Liver (tissue), 8 donors: ENCODE measurements at regions not wholly inside any gene's neighbourhood (a gene's known extent, or its start where the extent isn't known, plus 50 kb on each side); places are given as distances from the start of the nearest gene placed in this dataset.

Experiments used
- DNase-seq: peaks from one replicate; pipeline ENCODE4 v3.0.0-alpha.2; 2017; ENCODE audit warnings: low spot score
- H3K27ac ChIP-seq, 2 donors: one replicate each; pipeline ENCODE4 v1.7.0; 2013; ENCODE audit warnings: inconsistent platforms in 2 of 2, low read length in 2 of 2, control low read depth in 1 of 2, low read depth in 1 of 2, mild to moderate bottlenecking in 1 of 2
- H3K27me3 ChIP-seq, 4 donors: one replicate each; pipeline versions ENCODE4 v1.6.1 to v1.7.0; 2013; ENCODE audit warnings: low read length in 3 of 4, inconsistent platforms in 1 of 4, mild to moderate bottlenecking in 1 of 4, moderate library complexity in 1 of 4; ENCODE audit not compliant: control insufficient read depth in 4 of 4, insufficient read depth in 4 of 4
- H3K36me3 ChIP-seq, 4 donors: one replicate each; pipeline versions ENCODE4 v1.6.1 to v1.7.0; 2013; ENCODE audit warnings: low read length in 3 of 4, mild to moderate bottlenecking in 3 of 4, low read depth in 1 of 4, moderate library complexity in 1 of 4; ENCODE audit not compliant: control insufficient read depth in 4 of 4, insufficient read depth in 3 of 4
- H3K4me1 ChIP-seq, 4 donors: one replicate each; pipeline versions ENCODE4 v1.6.1 to v1.7.0; 2013; ENCODE audit warnings: low read length in 3 of 4, mild to moderate bottlenecking in 3 of 4, moderate library complexity in 1 of 4; ENCODE audit not compliant: control insufficient read depth in 4 of 4, insufficient read depth in 4 of 4
- H3K4me3 ChIP-seq, 3 donors: one replicate each; pipeline versions ENCODE4 v1.6.1 to v1.7.0; 2013; ENCODE audit warnings: low read length in 3 of 3, control low read depth in 1 of 3, low read depth in 1 of 3, mild to moderate bottlenecking in 1 of 3
- H3K9ac ChIP-seq, 2 donors: one replicate each; pipeline ENCODE4 v1.7.0; 2013; ENCODE audit warnings: low read length in 2 of 2, mild to moderate bottlenecking in 2 of 2, moderate library complexity in 2 of 2, control low read depth in 1 of 2, low read depth in 1 of 2
- H3K9me3 ChIP-seq, 4 donors: one replicate each; pipeline versions ENCODE4 v1.6.1 to v1.7.0; 2013; ENCODE audit warnings: low read length in 3 of 4; ENCODE audit not compliant: control insufficient read depth in 4 of 4
- ATF3 ChIP-seq: IDR thresholded peaks from 2 replicates; pipeline ENCODE4 v1.6.1; 2016; ENCODE audit warnings: antibody characterized with exemption
- EGR1 ChIP-seq, 2 donors: IDR thresholded peaks; 2 replicates each; pipeline ENCODE4 v1.6.1; 2016 to 2018; ENCODE audit warnings: antibody characterized with exemption in 2 of 2, low read depth in 2 of 2
- FOXA1 ChIP-seq: IDR thresholded peaks from 2 replicates; pipeline ENCODE4 v1.6.1; 2016; ENCODE audit warnings: antibody characterized with exemption
- FOXA2 ChIP-seq: IDR thresholded peaks from 2 replicates; pipeline ENCODE4 v1.6.1; 2016; ENCODE audit warnings: antibody characterized with exemption
- GABPA ChIP-seq, 2 donors: IDR thresholded peaks in 1 of 2; conservative IDR thresholded peaks in 1 of 2; 2 replicates each; pipeline ENCODE4 v1.6.1; 2016; ENCODE audit warnings: antibody characterized with exemption in 2 of 2, mild to moderate bottlenecking in 1 of 2, moderate library complexity in 1 of 2
- HNF4A ChIP-seq, 2 donors: conservative IDR thresholded peaks; 2 replicates each; pipeline ENCODE4 v1.6.1; 2016; ENCODE audit warnings: antibody characterized with exemption in 2 of 2, mild to moderate bottlenecking in 2 of 2
- HNF4G ChIP-seq: IDR thresholded peaks from 2 replicates; pipeline ENCODE4 v1.6.1; 2016; ENCODE audit warnings: antibody characterized with exemption
- JUND ChIP-seq, 2 donors: IDR thresholded peaks; 2 replicates each; pipeline ENCODE4 v1.6.1; 2016; ENCODE audit warnings: antibody characterized with exemption in 2 of 2
- MAX ChIP-seq: IDR thresholded peaks from 2 replicates; pipeline ENCODE4 v1.6.1; 2016; ENCODE audit warnings: antibody characterized with exemption
- NR2F2 ChIP-seq: IDR thresholded peaks from 2 replicates; pipeline ENCODE4 v1.6.1; 2016; ENCODE audit warnings: antibody characterized with exemption
- RAD21 ChIP-seq, 2 donors: IDR thresholded peaks; 2 replicates each; pipeline ENCODE4 v1.6.1; 2016; ENCODE audit warnings: antibody characterized with exemption in 2 of 2, mild to moderate bottlenecking in 2 of 2
- RXRA ChIP-seq, 2 donors: IDR thresholded peaks; 2 replicates each; pipeline ENCODE4 v1.6.1; 2017 to 2018; ENCODE audit warnings: antibody characterized with exemption in 2 of 2, mild to moderate bottlenecking in 1 of 2
- SP1 ChIP-seq: IDR thresholded peaks from 2 replicates; pipeline ENCODE4 v1.6.1; 2018; ENCODE audit warnings: antibody characterized with exemption, mild to moderate bottlenecking
- TAF1 ChIP-seq: conservative IDR thresholded peaks from 2 replicates; pipeline ENCODE4 v1.6.1; 2016; ENCODE audit warnings: antibody characterized with exemption, mild to moderate bottlenecking
- YY1 ChIP-seq: IDR thresholded peaks from 2 replicates; pipeline ENCODE4 v1.6.1; 2016; ENCODE audit warnings: antibody characterized with exemption, mild to moderate bottlenecking
- WGBS: extraction: QIAGEN DNeasy Blood & Tissue Kit; methylation state at CpG from one replicate; pipeline ENCODE4 v1.1.7; 2013; 5-methylcytosine and 5-hydroxymethylcytosine counted together
- TF ChIP-seq, protein P1 (sequence below): IDR thresholded peaks from 2 replicates; pipeline ENCODE4 v1.6.1; 2016; ENCODE audit warnings: antibody characterized with exemption, mild to moderate bottlenecking
- TF ChIP-seq, protein P2 (sequence below): IDR thresholded peaks from 2 replicates; pipeline ENCODE4 v1.6.1; 2016; ENCODE audit warnings: antibody characterized with exemption
- TF ChIP-seq, protein P3 (sequence below): fragments of 150-350 bp; IDR thresholded peaks from 2 replicates; pipeline ENCODE4 v1.5.1; 2017; ENCODE audit warnings: improper control_type of control experiment, low read depth, low read length; ENCODE audit not compliant: missing input control
- donor health status: healthy.
- donor health status: healthy.
- donor health status: healthy.
- donor health status: healthy.
- donor health status: healthy.

DNA sequence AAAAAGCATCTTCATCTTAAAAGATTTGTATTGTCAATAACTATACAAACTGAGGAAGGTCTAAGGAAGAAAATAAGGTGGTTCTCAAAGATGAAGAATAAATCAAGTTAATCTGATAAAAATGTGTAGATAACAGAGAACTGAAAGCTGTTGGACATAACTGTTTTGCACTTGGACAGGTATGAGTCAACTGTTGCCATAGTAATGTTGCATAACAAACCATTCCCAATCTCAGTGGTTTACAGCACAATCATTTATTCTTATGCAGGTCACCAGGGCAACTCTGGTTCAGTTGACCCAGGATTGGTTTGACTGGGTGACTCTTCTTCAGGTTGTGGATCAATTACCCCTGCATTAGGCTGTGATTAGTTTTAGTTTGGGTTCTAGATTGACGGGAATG, 2197.7 kb downstream of the ARAP2 start:
- Histone ChIP-seq H3K9ac (no peak overlapping the region), H3K27ac (no peak overlapping the region), H3K27me3 (no peaks in the 10 kb centered on the region), H3K4me1 (no peaks in the 10 kb centered on the region), H3K9me3 (no peaks in the 10 kb centered on the region), H3K36me3 (no peaks in the 10 kb centered on the region), H3K4me3 (no peak overlapping the region)
- TF ChIP-seq RAD21 (IDR thresholded peaks at IDR 0.05): no peak
- TF ChIP-seq EGR1 (IDR thresholded peaks at IDR 0.05; ENCODE audit: low read depth in 2 of 2): no peak
- TF ChIP-seq, protein P1, sequence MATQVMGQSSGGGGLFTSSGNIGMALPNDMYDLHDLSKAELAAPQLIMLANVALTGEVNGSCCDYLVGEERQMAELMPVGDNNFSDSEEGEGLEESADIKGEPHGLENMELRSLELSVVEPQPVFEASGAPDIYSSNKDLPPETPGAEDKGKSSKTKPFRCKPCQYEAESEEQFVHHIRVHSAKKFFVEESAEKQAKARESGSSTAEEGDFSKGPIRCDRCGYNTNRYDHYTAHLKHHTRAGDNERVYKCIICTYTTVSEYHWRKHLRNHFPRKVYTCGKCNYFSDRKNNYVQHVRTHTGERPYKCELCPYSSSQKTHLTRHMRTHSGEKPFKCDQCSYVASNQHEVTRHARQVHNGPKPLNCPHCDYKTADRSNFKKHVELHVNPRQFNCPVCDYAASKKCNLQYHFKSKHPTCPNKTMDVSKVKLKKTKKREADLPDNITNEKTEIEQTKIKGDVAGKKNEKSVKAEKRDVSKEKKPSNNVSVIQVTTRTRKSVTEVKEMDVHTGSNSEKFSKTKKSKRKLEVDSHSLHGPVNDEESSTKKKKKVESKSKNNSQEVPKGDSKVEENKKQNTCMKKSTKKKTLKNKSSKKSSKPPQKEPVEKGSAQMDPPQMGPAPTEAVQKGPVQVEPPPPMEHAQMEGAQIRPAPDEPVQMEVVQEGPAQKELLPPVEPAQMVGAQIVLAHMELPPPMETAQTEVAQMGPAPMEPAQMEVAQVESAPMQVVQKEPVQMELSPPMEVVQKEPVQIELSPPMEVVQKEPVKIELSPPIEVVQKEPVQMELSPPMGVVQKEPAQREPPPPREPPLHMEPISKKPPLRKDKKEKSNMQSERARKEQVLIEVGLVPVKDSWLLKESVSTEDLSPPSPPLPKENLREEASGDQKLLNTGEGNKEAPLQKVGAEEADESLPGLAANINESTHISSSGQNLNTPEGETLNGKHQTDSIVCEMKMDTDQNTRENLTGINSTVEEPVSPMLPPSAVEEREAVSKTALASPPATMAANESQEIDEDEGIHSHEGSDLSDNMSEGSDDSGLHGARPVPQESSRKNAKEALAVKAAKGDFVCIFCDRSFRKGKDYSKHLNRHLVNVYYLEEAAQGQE: no peak
- no peak for TF ChIP-seq ATF3
- no peak for TF ChIP-seq YY1
- TF ChIP-seq HNF4G: no peak
- no peak for TF ChIP-seq TAF1
- TF ChIP-seq FOXA1: no peak
- TF ChIP-seq NR2F2: no peak
- TF ChIP-seq, protein P2, sequence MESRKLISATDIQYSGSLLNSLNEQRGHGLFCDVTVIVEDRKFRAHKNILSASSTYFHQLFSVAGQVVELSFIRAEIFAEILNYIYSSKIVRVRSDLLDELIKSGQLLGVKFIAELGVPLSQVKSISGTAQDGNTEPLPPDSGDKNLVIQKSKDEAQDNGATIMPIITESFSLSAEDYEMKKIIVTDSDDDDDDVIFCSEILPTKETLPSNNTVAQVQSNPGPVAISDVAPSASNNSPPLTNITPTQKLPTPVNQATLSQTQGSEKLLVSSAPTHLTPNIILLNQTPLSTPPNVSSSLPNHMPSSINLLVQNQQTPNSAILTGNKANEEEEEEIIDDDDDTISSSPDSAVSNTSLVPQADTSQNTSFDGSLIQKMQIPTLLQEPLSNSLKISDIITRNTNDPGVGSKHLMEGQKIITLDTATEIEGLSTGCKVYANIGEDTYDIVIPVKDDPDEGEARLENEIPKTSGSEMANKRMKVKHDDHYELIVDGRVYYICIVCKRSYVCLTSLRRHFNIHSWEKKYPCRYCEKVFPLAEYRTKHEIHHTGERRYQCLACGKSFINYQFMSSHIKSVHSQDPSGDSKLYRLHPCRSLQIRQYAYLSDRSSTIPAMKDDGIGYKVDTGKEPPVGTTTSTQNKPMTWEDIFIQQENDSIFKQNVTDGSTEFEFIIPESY: no peak
- no peak for TF ChIP-seq GABPA (IDR thresholded peaks at IDR 0.05 in 1 of 2, conservative IDR thresholded peaks at IDR 0.05 in 1 of 2)
- TF ChIP-seq FOXA2: no peak
- TF ChIP-seq MAX: no peak
- TF ChIP-seq RXRA (IDR thresholded peaks at IDR 0.05): no peak
- TF ChIP-seq, protein P3, sequence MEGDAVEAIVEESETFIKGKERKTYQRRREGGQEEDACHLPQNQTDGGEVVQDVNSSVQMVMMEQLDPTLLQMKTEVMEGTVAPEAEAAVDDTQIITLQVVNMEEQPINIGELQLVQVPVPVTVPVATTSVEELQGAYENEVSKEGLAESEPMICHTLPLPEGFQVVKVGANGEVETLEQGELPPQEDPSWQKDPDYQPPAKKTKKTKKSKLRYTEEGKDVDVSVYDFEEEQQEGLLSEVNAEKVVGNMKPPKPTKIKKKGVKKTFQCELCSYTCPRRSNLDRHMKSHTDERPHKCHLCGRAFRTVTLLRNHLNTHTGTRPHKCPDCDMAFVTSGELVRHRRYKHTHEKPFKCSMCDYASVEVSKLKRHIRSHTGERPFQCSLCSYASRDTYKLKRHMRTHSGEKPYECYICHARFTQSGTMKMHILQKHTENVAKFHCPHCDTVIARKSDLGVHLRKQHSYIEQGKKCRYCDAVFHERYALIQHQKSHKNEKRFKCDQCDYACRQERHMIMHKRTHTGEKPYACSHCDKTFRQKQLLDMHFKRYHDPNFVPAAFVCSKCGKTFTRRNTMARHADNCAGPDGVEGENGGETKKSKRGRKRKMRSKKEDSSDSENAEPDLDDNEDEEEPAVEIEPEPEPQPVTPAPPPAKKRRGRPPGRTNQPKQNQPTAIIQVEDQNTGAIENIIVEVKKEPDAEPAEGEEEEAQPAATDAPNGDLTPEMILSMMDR: no peak
- TF ChIP-seq HNF4A (conservative IDR thresholded peaks at IDR 0.05): no peak
- no peak for TF ChIP-seq SP1
- no peak for DNase-seq
- WGBS: 87% methylated on average over 1 of the region's 1 CpG

DNA sequence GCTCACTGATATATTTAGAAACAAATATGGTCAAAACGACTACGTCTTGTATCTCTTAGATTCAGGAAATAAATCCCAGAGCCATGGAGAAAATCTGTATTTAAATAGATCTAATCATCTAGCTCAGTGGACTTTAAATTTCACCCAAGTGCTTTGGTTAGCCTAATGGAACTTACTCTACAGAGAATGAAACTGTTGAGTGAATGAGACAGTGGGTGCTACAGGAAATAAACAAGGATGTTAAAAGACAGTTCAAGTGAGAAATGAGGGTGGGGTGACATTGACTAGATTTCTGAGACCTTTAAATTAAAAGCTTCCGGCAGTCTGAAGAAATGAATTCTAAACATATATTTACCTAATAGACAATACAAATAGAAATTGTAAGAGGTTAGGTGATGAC, 2197.0 kb downstream of the ARAP2 start:
- no peak overlapping the region for H3K4me3 ChIP-seq
- H3K9me3 ChIP-seq: no peaks in the 10 kb centered on the region
- DNase-seq: no peak
- H3K36me3 ChIP-seq: no peaks in the 10 kb centered on the region
- no peak overlapping the region for H3K9ac ChIP-seq
- no peaks in the 10 kb centered on the region for H3K27me3 ChIP-seq
- H3K27ac ChIP-seq: no peak overlapping the region
- H3K4me1 ChIP-seq: no peaks in the 10 kb centered on the region
- 66% methylated on average over 3 of the region's 3 CpGs for WGBS
- TF ChIP-seq JUND (IDR thresholded peaks at IDR 0.05) (no peak), ATF3 (no peak), HNF4A (conservative IDR thresholded peaks at IDR 0.05) (no peak), RAD21 (IDR thresholded peaks at IDR 0.05) (no peak), HNF4G (no peak), NR2F2 (no peak), GABPA (IDR thresholded peaks at IDR 0.05 in 1 of 2, conservative IDR thresholded peaks at IDR 0.05 in 1 of 2) (no peak), RXRA (IDR thresholded peaks at IDR 0.05) (no peak), FOXA1 (no peak)
- TF ChIP-seq, protein P1: no peak
- TF ChIP-seq, protein P3: no peak
